ENCODE measurements at regions not wholly inside any gene's neighbourhood (a gene's known extent, or its start where the extent isn't known, plus 50 kb on each side); places are given as distances from the start of the nearest gene placed in this dataset.

GRCh38 chr4:107312366-107312765 is 276.3 kb upstream of the DKK2 start:
- DNase-seq: no peak

- no peak for DNase-seq
Measured at GRCh38 chr4:107304699-107305286, 268.7 kb upstream of the DKK2 start.

GRCh38 chr4:107299646-107300045 is 263.5 kb upstream of the DKK2 start:
- no peak for DNase-seq

- DNase-seq: no peak
Measured at GRCh38 chr4:107292979-107293378, 256.9 kb upstream of the DKK2 start.

GRCh38 chr4:107283587-107284559 is 247.8 kb upstream of the DKK2 start:
- DNase-seq: no peak

- DNase-seq: no peak
Measured at GRCh38 chr4:107279733-107280132, 243.6 kb upstream of the DKK2 start.

GRCh38 chr4:107278791-107279483 is 242.8 kb upstream of the DKK2 start:
- DNase-seq: no peak

- DNase-seq: no peak
Measured at GRCh38 chr4:107276052-107276451, 239.9 kb upstream of the DKK2 start.

GRCh38 chr4:107275225-107275624 is 239.1 kb upstream of the DKK2 start:
- DNase-seq: no peak

GRCh38 chr4:107270614-107271013 is 234.5 kb upstream of the DKK2 start:
- DNase-seq: no peak

GRCh38 chr4:107269175-107269574 is 233.1 kb upstream of the DKK2 start:
- no peak for DNase-seq

- DNase-seq: no peak
Measured at GRCh38 chr4:107265859-107266258, 229.7 kb upstream of the DKK2 start.

- DNase-seq: no peak
Measured at GRCh38 chr4:107261241-107261874, 225.2 kb upstream of the DKK2 start.

GRCh38 chr4:107258359-107258758 is 222.2 kb upstream of the DKK2 start:
- DNase-seq: no peak

- DNase-seq: no peak
Measured at GRCh38 chr4:107255596-107255995, 219.5 kb upstream of the DKK2 start.

GRCh38 chr4:107255114-107255513 is 219.0 kb upstream of the DKK2 start:
- no peak for DNase-seq

GRCh38 chr4:107253579-107254068 is 217.5 kb upstream of the DKK2 start:
- DNase-seq: no peak

- DNase-seq: no peak
Measured at GRCh38 chr4:107253090-107253489, 217.0 kb upstream of the DKK2 start.

GRCh38 chr4:107252571-107252970 is 216.5 kb upstream of the DKK2 start:
- no peak for DNase-seq

GRCh38 chr4:107248571-107248970 is 212.5 kb upstream of the DKK2 start:
- no peak for DNase-seq

GRCh38 chr4:107247738-107248137 is 211.6 kb upstream of the DKK2 start:
- DNase-seq: no peak

GRCh38 chr4:107246761-107247160 is 210.6 kb upstream of the DKK2 start:
- DNase-seq: no peak

All from hippocampal formation (tissue), 2 donors.